D721Med (cell line): ENCODE measurements at regions not wholly inside any gene's neighbourhood (a gene's known extent, or its start where the extent isn't known, plus 50 kb on each side); places are given as distances from the start of the nearest gene placed in this dataset.

Experiments used
- DNase-seq: peaks from one replicate; pipeline ENCODE4 v3.0.0; 2011; ENCODE audit warnings: low spot score; ENCODE audit not compliant: insufficient read length
- FAIRE-seq: peaks from 2 replicates; lab custom pipeline; 2011; peaks lifted over from hg19 to GRCh38; lab: Jason Lieb, UNC
- TF ChIP-seq, protein P1 (sequence below): IDR thresholded peaks from 2 replicates; pipeline ENCODE4 v1.5.1; 2012; ENCODE audit warnings: mild to moderate bottlenecking, control low read depth; ENCODE audit not compliant: insufficient read depth; ENCODE audit errors: missing control alignments

DNA sequence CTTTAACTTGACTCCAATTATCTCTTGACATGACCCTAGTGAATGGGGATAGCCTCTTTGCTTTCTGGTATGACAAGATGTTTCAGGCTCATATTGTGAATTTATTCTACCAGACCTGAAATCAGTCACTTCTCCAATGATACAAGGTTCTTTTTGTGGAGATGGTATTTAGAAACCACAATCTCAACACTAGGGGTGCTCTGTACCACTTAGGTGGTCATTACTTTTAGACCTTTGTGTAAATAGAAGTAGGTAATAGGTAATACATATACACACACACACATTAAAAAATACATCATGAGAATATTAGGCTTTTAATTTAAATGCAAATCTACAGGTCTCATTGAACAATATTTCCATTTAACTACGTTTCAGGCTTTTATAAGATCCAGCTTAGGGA, 199.0 kb upstream of the RHOBTB1 start:
- DNase-seq: no peak
- TF ChIP-seq, protein P1, sequence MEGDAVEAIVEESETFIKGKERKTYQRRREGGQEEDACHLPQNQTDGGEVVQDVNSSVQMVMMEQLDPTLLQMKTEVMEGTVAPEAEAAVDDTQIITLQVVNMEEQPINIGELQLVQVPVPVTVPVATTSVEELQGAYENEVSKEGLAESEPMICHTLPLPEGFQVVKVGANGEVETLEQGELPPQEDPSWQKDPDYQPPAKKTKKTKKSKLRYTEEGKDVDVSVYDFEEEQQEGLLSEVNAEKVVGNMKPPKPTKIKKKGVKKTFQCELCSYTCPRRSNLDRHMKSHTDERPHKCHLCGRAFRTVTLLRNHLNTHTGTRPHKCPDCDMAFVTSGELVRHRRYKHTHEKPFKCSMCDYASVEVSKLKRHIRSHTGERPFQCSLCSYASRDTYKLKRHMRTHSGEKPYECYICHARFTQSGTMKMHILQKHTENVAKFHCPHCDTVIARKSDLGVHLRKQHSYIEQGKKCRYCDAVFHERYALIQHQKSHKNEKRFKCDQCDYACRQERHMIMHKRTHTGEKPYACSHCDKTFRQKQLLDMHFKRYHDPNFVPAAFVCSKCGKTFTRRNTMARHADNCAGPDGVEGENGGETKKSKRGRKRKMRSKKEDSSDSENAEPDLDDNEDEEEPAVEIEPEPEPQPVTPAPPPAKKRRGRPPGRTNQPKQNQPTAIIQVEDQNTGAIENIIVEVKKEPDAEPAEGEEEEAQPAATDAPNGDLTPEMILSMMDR: no peak
- no peak for FAIRE-seq

DNA sequence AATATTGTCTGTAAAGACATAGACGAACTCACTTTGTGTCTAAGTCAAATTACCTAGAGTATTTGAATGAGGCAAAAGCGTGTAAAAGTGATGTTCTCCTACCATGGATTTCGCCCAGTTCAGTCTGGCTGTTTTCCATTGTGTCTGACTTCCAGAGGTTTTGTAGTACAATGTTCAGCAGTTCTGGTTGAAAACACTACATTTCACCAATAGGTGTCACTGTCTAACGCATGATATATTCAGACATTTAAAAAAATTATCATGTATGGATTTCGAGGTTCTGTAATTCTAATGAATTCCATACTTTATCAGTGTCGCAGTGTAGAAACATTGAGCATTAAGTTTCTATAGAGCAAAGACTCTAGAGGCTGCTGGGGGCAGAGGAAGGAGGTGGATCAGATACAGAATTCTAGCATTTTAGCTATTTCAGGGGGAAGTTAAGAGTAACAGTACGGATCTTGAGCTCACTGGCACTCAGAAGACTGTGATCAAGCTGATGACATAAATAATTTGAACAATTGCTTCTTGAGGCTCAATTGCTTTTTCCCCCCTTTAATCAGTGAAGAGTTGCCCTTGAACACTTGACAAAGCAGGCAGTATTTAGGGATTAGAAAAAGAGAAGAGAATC, 196.9 kb upstream of the RHOBTB1 start:
- TF ChIP-seq, protein P1: peak; percentile 72
- peak; percentile 95 for FAIRE-seq
- no peak for DNase-seq

DNA sequence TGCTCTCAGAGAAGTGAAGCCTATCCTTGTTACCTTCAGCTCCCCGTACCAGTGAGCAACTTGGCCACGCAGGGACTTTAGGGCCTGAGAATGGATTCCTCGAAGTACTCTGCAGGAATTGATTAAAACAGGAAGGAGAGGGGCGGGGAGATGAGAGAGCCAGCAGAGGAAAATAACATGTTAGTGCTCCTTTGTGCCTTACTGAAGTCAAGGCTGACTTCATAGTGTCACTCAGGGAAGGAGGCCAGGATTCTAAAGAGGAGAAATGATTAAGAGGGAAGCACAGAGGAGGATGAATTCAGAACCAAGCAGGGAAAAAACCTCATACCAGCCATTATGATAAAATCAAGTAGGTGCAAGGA, 195.6 kb upstream of the RHOBTB1 start:
- DNase-seq (no peak), FAIRE-seq (no peak)
- TF ChIP-seq, protein P1: no peak

DNA sequence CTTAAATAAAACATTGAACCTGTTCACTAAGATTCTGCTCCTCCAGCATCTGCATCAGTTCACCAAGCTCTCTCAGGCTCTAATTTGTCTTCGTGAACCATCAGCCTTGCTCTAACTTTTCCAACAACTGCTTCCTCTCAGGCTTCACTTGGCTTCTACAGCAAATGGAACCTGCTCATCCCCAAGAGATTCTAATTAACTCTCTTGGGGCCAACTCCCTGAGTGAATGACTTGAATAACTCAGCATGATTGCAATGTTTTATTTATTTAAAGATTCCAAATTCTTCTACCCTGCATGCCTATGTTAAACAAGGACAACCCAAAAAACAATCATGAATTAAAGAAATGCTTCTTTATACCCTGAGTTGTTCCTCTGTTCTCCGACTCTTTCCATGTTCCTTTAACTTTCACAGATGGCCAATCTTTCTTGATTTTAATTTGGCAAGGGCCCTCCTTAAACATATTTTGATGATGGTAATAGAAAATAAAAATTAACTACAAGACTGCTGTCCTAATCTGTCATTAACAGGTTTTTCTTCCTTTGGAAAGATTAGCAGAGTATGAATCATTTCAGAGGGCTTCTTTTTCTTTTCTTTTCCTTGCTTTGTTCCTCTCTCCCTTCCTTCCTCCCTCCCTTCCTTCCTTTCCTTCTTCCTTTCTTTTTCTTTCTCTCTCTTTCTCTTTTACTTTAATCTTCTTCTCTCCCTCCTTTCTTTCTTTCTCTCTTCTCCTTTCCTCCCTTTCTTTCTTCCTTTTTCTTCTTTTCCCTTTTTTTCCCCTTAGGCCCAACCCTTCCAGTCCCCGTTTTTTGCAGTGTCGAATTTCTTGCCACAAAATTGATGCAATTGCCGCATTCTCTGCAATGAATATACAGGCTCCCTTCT, 195.0 kb upstream of the RHOBTB1 start:
- no peak for FAIRE-seq
- TF ChIP-seq, protein P1: no peak
- no peak for DNase-seq

DNA sequence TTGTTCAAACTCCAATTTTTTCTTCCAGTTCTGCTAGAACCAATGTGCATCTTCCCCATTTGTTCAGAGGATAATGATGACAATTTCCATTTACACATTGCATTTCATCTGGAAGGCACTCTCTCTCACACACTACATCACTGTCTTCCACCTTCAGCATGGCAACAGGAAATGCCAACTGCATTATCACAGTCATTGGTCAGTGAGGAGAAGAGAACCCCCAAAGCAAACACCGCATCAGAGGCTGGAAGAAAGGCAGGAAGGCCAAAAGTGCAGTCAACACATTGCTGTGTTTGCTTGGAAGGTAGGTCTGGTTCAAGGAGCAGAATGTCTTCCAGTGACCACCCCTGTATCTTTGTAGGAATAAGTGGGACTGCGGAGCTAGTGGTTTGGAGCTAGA, 192.2 kb upstream of the RHOBTB1 start:
- TF ChIP-seq, protein P1: no peak
- DNase-seq (no peak), FAIRE-seq (no peak)

DNA sequence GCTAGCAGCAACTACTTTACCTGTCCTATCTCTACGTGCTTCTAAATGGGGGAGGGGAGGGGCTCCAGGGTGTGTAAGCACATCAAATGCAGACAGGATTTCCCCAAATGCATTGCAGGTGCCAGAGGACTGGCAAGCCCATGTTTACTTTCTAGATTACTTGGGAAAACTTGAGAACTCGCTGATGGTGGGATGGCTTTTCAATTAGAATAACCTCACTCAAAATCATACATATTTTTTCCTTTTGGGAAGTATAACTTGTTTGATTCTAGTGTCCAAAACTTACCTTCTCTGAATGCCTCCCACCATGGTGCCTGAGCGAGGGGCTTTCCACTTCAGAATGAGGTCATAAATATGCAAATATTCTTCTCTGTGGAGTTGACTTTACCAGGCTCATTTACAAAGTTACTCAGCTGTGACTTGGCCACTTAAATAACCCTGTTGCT, 191.3 kb upstream of the RHOBTB1 start:
- FAIRE-seq (no peak), DNase-seq (no peak)
- TF ChIP-seq, protein P1: no peak

DNA sequence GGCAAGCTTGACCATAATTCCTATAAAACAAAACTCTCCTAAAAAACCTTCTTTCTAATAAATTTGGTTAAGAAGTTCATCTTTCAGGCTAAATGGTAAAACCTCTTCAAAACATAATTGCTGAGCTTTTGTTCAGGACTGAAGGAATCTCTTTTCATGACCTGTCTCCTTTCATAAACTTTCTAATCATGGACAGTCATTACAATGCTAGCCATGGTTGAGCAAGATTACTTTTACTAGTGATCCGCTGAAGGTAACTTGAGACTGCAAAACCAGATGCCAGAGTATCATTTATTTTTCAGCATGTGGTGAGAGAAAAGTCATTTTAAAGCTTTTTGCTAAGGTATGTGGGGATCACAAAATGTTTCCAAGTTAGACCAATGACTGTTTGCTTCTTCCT, 186.4 kb upstream of the RHOBTB1 start:
- DNase-seq: no peak
- FAIRE-seq: no peak
- TF ChIP-seq, protein P1: no peak
